ENCODE measurements at regions not wholly inside any gene's neighbourhood (a gene's known extent, or its start where the extent isn't known, plus 50 kb on each side); places are given as distances from the start of the nearest gene placed in this dataset.
"Not testable (repeated sequence)": the region's sequence is repeated elsewhere in the genome, so short reads cannot be mapped to it uniquely, and the experiment has no call there.

GRCh38 chr16:35590913-35591312 is 2131.5 kb downstream of the TP53TG3F start:
- not testable (repeated sequence) for DNase-seq

GRCh38 chr16:35596467-35596866 is 2137.1 kb downstream of the TP53TG3F start:
- no peak for DNase-seq

GRCh38 chr16:35598696-35599332 is 2139.4 kb downstream of the TP53TG3F start:
- no peak for DNase-seq

GRCh38 chr16:35599429-35600160 is 2140.2 kb downstream of the TP53TG3F start:
- no peak for DNase-seq

- not testable (repeated sequence) for DNase-seq
Observed at GRCh38 chr16:35600161-35600555, 2140.7 kb downstream of the TP53TG3F start.

- no peak for DNase-seq
Observed at GRCh38 chr16:35602116-35602515, 2142.7 kb downstream of the TP53TG3F start.

- DNase-seq, result not testable (repeated sequence)
Observed at GRCh38 chr16:35603371-35603770, 2144.0 kb downstream of the TP53TG3F start.

GRCh38 chr16:35605921-35606320 is 2146.5 kb downstream of the TP53TG3F start:
- DNase-seq, result no peak

- not testable (repeated sequence) for DNase-seq
Observed at GRCh38 chr16:35614883-35615282, 2155.5 kb downstream of the TP53TG3F start.

- not testable (repeated sequence) for DNase-seq
Observed at GRCh38 chr16:35619176-35619575, 2159.8 kb downstream of the TP53TG3F start.

GRCh38 chr16:35626041-35626440 is 2166.6 kb downstream of the TP53TG3F start:
- DNase-seq, result no peak

- no peak for DNase-seq
Observed at GRCh38 chr16:35628976-35629375, 2169.6 kb downstream of the TP53TG3F start.

GRCh38 chr16:35631261-35631945 is 2172.0 kb downstream of the TP53TG3F start:
- DNase-seq, result no peak

GRCh38 chr16:35636480-35637230 is 2177.2 kb downstream of the TP53TG3F start:
- DNase-seq, result no peak

- DNase-seq, result no peak
Observed at GRCh38 chr16:35637683-35638082, 2178.3 kb downstream of the TP53TG3F start.

- DNase-seq, result no peak
Observed at GRCh38 chr16:35639233-35640205, 2180.1 kb downstream of the TP53TG3F start.

GRCh38 chr16:35642322-35642835 is 2183.0 kb downstream of the TP53TG3F start:
- DNase-seq, result no peak

- no peak for DNase-seq
Observed at GRCh38 chr16:35651841-35652240, 2192.4 kb downstream of the TP53TG3F start.

- no peak for DNase-seq
Observed at GRCh38 chr16:35664091-35664693, 2204.8 kb downstream of the TP53TG3F start.

- DNase-seq, result no peak
Observed at GRCh38 chr16:35685085-35685484, 2225.7 kb downstream of the TP53TG3F start.

- DNase-seq, result no peak
Observed at GRCh38 chr16:35686595-35686994, 2227.2 kb downstream of the TP53TG3F start.
